H9 (cell line): ENCODE measurements at regions not wholly inside any gene's neighbourhood (a gene's known extent, or its start where the extent isn't known, plus 50 kb on each side); places are given as distances from the start of the nearest gene placed in this dataset.

Source experiments
- DNase-seq: peaks from one replicate; pipeline ENCODE4 v3.0.0-alpha.2; 2017
- H2AFZ ChIP-seq: one replicate; pipeline ENCODE4 v1.6.1; 2013; ENCODE audit warnings: mild to moderate bottlenecking, low read length, control low read depth, moderate library complexity
- H2AK5ac ChIP-seq: 2 replicates; pipeline ENCODE4 v1.6.1; 2013; ENCODE audit warnings: low read length, control low read depth, mixed read lengths; ENCODE audit not compliant: insufficient read length
- H2BK120ac ChIP-seq: one replicate; pipeline ENCODE4 v1.6.1; 2013; ENCODE audit warnings: low read depth, mild to moderate bottlenecking, low read length, control low read depth, inconsistent platforms; ENCODE audit not compliant: poor library complexity, severe bottlenecking
- H2BK12ac ChIP-seq: 2 replicates; pipeline ENCODE4 v1.6.1; 2013; ENCODE audit warnings: low read length, control low read depth, mixed read lengths, low read depth; ENCODE audit not compliant: insufficient read length
- H2BK15ac ChIP-seq: 2 replicates; pipeline ENCODE4 v1.6.1; 2013; ENCODE audit warnings: low read depth, low read length, control low read depth
- H2BK20ac ChIP-seq: one replicate; pipeline ENCODE4 v1.6.1; 2013; ENCODE audit warnings: low read depth, mild to moderate bottlenecking, low read length, control low read depth, inconsistent platforms; ENCODE audit not compliant: poor library complexity, severe bottlenecking
- H2BK5ac ChIP-seq: 2 replicates; pipeline ENCODE4 v1.6.1; 2013; ENCODE audit warnings: low read length, control low read depth, mixed read lengths; ENCODE audit not compliant: insufficient read length
- H3K14ac ChIP-seq: 2 replicates; pipeline ENCODE4 v1.6.1; 2013; ENCODE audit warnings: low read length, control low read depth; ENCODE audit not compliant: insufficient read depth
- H3K18ac ChIP-seq: 2 replicates; pipeline ENCODE4 v1.6.1; 2013; ENCODE audit warnings: low read depth, mild to moderate bottlenecking, mixed read lengths, low read length, control low read depth; ENCODE audit not compliant: insufficient read length
- H3K23ac ChIP-seq: 2 replicates; pipeline ENCODE4 v1.6.1; 2013; ENCODE audit warnings: low read length, control low read depth, mixed read lengths, low read depth; ENCODE audit not compliant: insufficient read length
- H3K23me2 ChIP-seq: 2 replicates; pipeline ENCODE4 v1.6.1; 2013; ENCODE audit warnings: low read depth, mild to moderate bottlenecking, mixed read lengths, low read length, control low read depth; ENCODE audit not compliant: insufficient read length, poor library complexity, severe bottlenecking
- H3K27ac ChIP-seq: 2 replicates; pipeline ENCODE4 v1.5.1; 2013; ENCODE audit warnings: low read length, control low read depth, mixed read lengths, low read depth; ENCODE audit not compliant: insufficient read length
- H3K27me3 ChIP-seq: 2 replicates; pipeline ENCODE4 v1.6.1; 2013; ENCODE audit warnings: low read length, control low read depth, inconsistent platforms; ENCODE audit not compliant: insufficient read depth
- H3K4ac ChIP-seq: 2 replicates; pipeline ENCODE4 v1.6.1; 2013; ENCODE audit warnings: low read depth, mild to moderate bottlenecking, control low read depth, inconsistent platforms, low read length, moderate library complexity
- H3K4me1 ChIP-seq: 2 replicates; pipeline ENCODE4 v1.6.1; 2013; ENCODE audit warnings: low read length, control low read depth, inconsistent platforms; ENCODE audit not compliant: insufficient read depth
- H3K4me2 ChIP-seq: 2 replicates; pipeline ENCODE4 v1.6.1; 2013; ENCODE audit warnings: low read length, control low read depth, mixed read lengths; ENCODE audit not compliant: insufficient read length, insufficient read depth
- H3K56ac ChIP-seq: 2 replicates; pipeline ENCODE4 v1.6.1; 2013; ENCODE audit warnings: low read depth, mild to moderate bottlenecking, mixed read lengths, low read length, control low read depth; ENCODE audit not compliant: insufficient read length
- H3K79me1 ChIP-seq: 2 replicates; pipeline ENCODE4 v1.6.1; 2013; ENCODE audit warnings: low read depth, mild to moderate bottlenecking, moderate library complexity, low read length, control low read depth, inconsistent platforms; ENCODE audit not compliant: insufficient read depth, poor library complexity, severe bottlenecking
- H3K79me2 ChIP-seq: 2 replicates; pipeline ENCODE4 v1.6.1; 2013; ENCODE audit warnings: low read length, control low read depth, inconsistent platforms; ENCODE audit not compliant: insufficient read depth
- H3K9ac ChIP-seq: 2 replicates; pipeline ENCODE4 v1.6.1; 2013; ENCODE audit warnings: low read length, control low read depth, mixed read lengths; ENCODE audit not compliant: insufficient read length; ENCODE audit errors: extremely low read depth
- H3K9me3 ChIP-seq: one replicate; pipeline ENCODE4 v1.6.1; 2013; ENCODE audit warnings: low read depth, low read length, inconsistent platforms; ENCODE audit not compliant: control insufficient read depth
- H3T11ph ChIP-seq: one replicate; pipeline ENCODE4 v1.6.1; 2013; ENCODE audit warnings: mild to moderate bottlenecking, low read length, control low read depth, inconsistent platforms
- H4K20me1 ChIP-seq: one replicate; pipeline ENCODE4 v1.6.1; 2013; ENCODE audit not compliant: control insufficient read depth, insufficient read length, insufficient read depth
- H4K5ac ChIP-seq: 2 replicates; pipeline ENCODE4 v1.6.1; 2013; ENCODE audit warnings: low read depth, mild to moderate bottlenecking, mixed read lengths, low read length, control low read depth; ENCODE audit not compliant: insufficient read length
- H4K8ac ChIP-seq: replicated peaks from 2 replicates; pipeline ENCODE4 v1.6.1; 2013; ENCODE audit warnings: low read length, control low read depth, mixed read lengths, low read depth; ENCODE audit not compliant: insufficient read length
- H4K91ac ChIP-seq: 2 replicates; pipeline ENCODE4 v1.6.1; 2013; ENCODE audit warnings: low read depth, mild to moderate bottlenecking, moderate library complexity, mixed read lengths, low read length, control low read depth; ENCODE audit not compliant: insufficient read length
- H3K27ac Mint-ChIP-seq, 3 experiments: 2 replicates in 2 of 3; 3 replicates in 1 of 3; pipeline ENCODE4 v1.8.0; 2020 to 2021; ENCODE audit warnings: mixed read lengths in 3 of 3, mild to moderate bottlenecking in 1 of 3, moderate library complexity in 1 of 3
- H3K27me3 Mint-ChIP-seq: 2 replicates; pipeline ENCODE4 v1.8.0; 2021; ENCODE audit warnings: low read depth, mild to moderate bottlenecking, moderate library complexity, mixed read lengths
- H3K36me3 Mint-ChIP-seq, 3 experiments: 2 replicates in 2 of 3; 3 replicates in 1 of 3; pipeline ENCODE4 v1.8.0; 2020 to 2021; ENCODE audit warnings: low read depth in 3 of 3, mixed read lengths in 3 of 3; ENCODE audit not compliant: insufficient read depth in 1 of 3
- H3K4me1 Mint-ChIP-seq, 2 experiments: 2 replicates each; pipeline ENCODE4 v1.8.0; 2020; ENCODE audit warnings: mixed read lengths in 2 of 2
- H3K4me3 Mint-ChIP-seq, 2 experiments: 2 replicates in 1 of 2; 3 replicates in 1 of 2; pipeline ENCODE4 v1.8.0; 2020 to 2021; ENCODE audit warnings: mild to moderate bottlenecking in 2 of 2, mixed read lengths in 2 of 2, moderate library complexity in 1 of 2
- H3K9me3 Mint-ChIP-seq, 2 experiments: 2 replicates in 1 of 2; 3 replicates in 1 of 2; pipeline ENCODE4 v1.8.0; 2020; ENCODE audit warnings: mild to moderate bottlenecking in 2 of 2, mixed read lengths in 2 of 2, moderate library complexity in 1 of 2
- WGBS: extraction: QIAGEN DNeasy Blood & Tissue Kit; methylation state at CpG from one replicate; pipeline ENCODE4 v1.1.7; 2013; ENCODE audit warnings: missing lambda C conversion rate, low lambda C conversion rate, mixed read lengths; ENCODE audit not compliant: insufficient read length; ENCODE audit errors: extremely low coverage; 5-methylcytosine and 5-hydroxymethylcytosine counted together
- TF ChIP-seq, protein P1 (sequence below): fragments of 200-600 bp; sonication (generic); conservative IDR thresholded peaks from 3 replicates; pipeline ENCODE4 v1.8.0; 2021; ENCODE audit warnings: antibody characterized with exemption, mild to moderate bottlenecking

DNA sequence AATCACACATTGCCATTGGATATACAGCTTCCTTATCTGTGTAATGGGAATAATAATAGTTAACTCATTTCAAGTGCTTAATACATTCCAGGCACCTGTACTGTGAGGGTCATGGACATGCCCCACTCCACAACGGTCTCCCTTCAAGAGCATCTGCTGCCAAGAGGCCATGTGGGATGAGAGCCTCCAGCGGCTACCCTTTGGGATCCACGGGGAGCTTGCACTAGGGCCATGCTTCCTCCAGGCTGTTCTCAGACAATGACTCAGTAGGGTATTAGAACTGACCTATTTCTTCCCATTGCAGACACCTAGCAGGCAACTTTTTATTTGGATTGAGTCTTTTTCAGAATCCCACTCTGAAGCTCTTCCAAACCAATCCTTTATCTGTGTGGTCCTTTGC lies 1078.9 kb downstream of the TUSC7 start:
- Histone ChIP-seq H3K4me1 (peaks cover 7% of the 10 kb centered on the region; the same call in 1 of the 2 replicates), H2BK5ac (no peak overlapping the region), H3K56ac (no peak overlapping the region), H2BK15ac (no peak overlapping the region), H4K91ac (no peak overlapping the region), H3K27ac (no peak overlapping the region), H3K9ac (no peak overlapping the region), H3K4ac (no peak overlapping the region), H3T11ph (no peak overlapping the region), H3K23ac (no peak overlapping the region), H3K27me3 (no peaks in the 10 kb centered on the region), H3K4me2 (no peak overlapping the region), H4K5ac (no peak overlapping the region), H4K20me1 (no peaks in the 10 kb centered on the region), H3K14ac (no peak overlapping the region), H3K23me2 (no peaks in the 10 kb centered on the region), H2BK12ac (no peak overlapping the region), H2BK120ac (no peak overlapping the region), H2BK20ac (no peak overlapping the region), H3K9me3 (no peaks in the 10 kb centered on the region), H3K18ac (no peak overlapping the region), H2AK5ac (no peak overlapping the region), H2AFZ (no peak overlapping the region), H4K8ac (no peak overlapping the region), H3K79me1 (no peaks in the 10 kb centered on the region), H3K79me2 (no peaks in the 10 kb centered on the region)
- no CpG with 5 or more reads among the region's 3 CpGs for WGBS
- peaks cover 32 to 34% of the 10 kb centered on the region in 2 experiments for H3K4me1 Mint-ChIP-seq
- DNase-seq: peak; percentile 33
- H3K4me3 Mint-ChIP-seq: no peak overlapping the region; a peak in 1 of 5 replicates
- H3K27me3 Mint-ChIP-seq: no peaks in the 10 kb centered on the region
- H3K9me3 Mint-ChIP-seq: no peaks in the 10 kb centered on the region
- H3K36me3 Mint-ChIP-seq: no peaks in the 10 kb centered on the region
- peak overlapping the region in 2 of 3 experiments; percentile 43 to 55; a peak in 4 of 7 replicates for H3K27ac Mint-ChIP-seq
- TF ChIP-seq, protein P1, sequence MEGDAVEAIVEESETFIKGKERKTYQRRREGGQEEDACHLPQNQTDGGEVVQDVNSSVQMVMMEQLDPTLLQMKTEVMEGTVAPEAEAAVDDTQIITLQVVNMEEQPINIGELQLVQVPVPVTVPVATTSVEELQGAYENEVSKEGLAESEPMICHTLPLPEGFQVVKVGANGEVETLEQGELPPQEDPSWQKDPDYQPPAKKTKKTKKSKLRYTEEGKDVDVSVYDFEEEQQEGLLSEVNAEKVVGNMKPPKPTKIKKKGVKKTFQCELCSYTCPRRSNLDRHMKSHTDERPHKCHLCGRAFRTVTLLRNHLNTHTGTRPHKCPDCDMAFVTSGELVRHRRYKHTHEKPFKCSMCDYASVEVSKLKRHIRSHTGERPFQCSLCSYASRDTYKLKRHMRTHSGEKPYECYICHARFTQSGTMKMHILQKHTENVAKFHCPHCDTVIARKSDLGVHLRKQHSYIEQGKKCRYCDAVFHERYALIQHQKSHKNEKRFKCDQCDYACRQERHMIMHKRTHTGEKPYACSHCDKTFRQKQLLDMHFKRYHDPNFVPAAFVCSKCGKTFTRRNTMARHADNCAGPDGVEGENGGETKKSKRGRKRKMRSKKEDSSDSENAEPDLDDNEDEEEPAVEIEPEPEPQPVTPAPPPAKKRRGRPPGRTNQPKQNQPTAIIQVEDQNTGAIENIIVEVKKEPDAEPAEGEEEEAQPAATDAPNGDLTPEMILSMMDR: no peak
